H1 (cell line): ENCODE measurements at regions not wholly inside any gene's neighbourhood (a gene's known extent, or its start where the extent isn't known, plus 50 kb on each side); places are given as distances from the start of the nearest gene placed in this dataset.

ENCODE experiments used
- GTF2F1 ChIP-seq: IDR thresholded peaks from 2 replicates; pipeline ENCODE4 v1.6.1; 2012; ENCODE audit warnings: low read depth, low read length, improper control_type of control experiment, borderline replicate concordance
- RAD21 ChIP-seq, 2 experiments: IDR thresholded peaks in 1 of 2; conservative IDR thresholded peaks in 1 of 2; 2 replicates each; pipeline ENCODE4 v1.6.1; 2011; ENCODE audit warnings: low read depth in 2 of 2, low read length in 2 of 2, improper control_type of control experiment in 1 of 2, inconsistent platforms in 1 of 2, mild to moderate bottlenecking in 1 of 2, moderate library complexity in 1 of 2
- TF ChIP-seq, protein P1 (sequence below), 3 experiments: IDR thresholded peaks; 1 replicate in 2 of 3; 2 replicates in 1 of 3; pipeline versions ENCODE4 v1.5.1 to v1.6.1; 2011; ENCODE audit warnings: low read length in 3 of 3, mild to moderate bottlenecking in 3 of 3, inconsistent platforms in 2 of 3, low read depth in 1 of 3, moderate library complexity in 1 of 3; ENCODE audit not compliant: insufficient read depth in 1 of 3; ENCODE audit errors: control extremely low read depth in 1 of 3

DNA sequence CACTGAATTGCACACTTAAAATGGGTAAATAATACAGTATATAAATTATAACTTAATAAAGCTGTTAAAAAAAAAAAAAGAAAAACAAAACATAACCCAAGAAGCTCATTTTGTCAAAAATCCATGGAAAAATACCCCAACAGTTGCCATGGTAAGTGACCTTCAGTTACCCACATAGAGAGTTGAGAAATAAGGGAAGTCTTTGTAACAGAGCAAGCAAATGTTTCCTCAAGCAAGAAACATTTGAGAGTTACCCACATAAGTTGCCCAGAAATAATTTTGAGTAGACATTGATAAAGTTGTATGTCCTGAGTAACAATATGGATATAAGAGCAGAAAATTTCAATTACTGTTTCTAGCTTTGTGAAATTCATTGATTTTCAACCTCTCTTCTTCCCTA is 227.4 kb downstream of the CCDC59 start (continued):
- TF ChIP-seq, protein P1, sequence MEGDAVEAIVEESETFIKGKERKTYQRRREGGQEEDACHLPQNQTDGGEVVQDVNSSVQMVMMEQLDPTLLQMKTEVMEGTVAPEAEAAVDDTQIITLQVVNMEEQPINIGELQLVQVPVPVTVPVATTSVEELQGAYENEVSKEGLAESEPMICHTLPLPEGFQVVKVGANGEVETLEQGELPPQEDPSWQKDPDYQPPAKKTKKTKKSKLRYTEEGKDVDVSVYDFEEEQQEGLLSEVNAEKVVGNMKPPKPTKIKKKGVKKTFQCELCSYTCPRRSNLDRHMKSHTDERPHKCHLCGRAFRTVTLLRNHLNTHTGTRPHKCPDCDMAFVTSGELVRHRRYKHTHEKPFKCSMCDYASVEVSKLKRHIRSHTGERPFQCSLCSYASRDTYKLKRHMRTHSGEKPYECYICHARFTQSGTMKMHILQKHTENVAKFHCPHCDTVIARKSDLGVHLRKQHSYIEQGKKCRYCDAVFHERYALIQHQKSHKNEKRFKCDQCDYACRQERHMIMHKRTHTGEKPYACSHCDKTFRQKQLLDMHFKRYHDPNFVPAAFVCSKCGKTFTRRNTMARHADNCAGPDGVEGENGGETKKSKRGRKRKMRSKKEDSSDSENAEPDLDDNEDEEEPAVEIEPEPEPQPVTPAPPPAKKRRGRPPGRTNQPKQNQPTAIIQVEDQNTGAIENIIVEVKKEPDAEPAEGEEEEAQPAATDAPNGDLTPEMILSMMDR (IDR thresholded peaks at IDR 0.05; ENCODE audit: control extremely low read depth in 1 of 3, insufficient read depth in 1 of 3, low read depth in 1 of 3, low read length in 3 of 3): no peak
- TF ChIP-seq GTF2F1 (no peak), RAD21 (IDR thresholded peaks at IDR 0.05 in 1 of 2, conservative IDR thresholded peaks at IDR 0.05 in 1 of 2; ENCODE audit: low read depth in 2 of 2, low read length in 2 of 2) (no peak)
